PC-3 (cell line): ENCODE measurements at regions not wholly inside any gene's neighbourhood (a gene's known extent, or its start where the extent isn't known, plus 50 kb on each side); places are given as distances from the start of the nearest gene placed in this dataset.

Experiments used
- ATAC-seq: fragments of 200-7000 bp; cut with Tn5 transposase; 2 replicates; pipeline ENCODE4 v1.9.1; 2020; ENCODE audit warnings: mild to moderate bottlenecking, moderate library complexity
- BruUV-seq: library from RNA; stranded (reverse); fragments of 400-500 nt; replicated peaks from 2 replicates; lab custom pipeline; 2021; lab: Mats Ljungman, UMichigan
- CTCF ChIA-PET: fragments of 300-600 bp; sonication (Branson Sonifier 250); formaldehyde crosslinking; loops from one replicate; lab custom pipeline; 2022; ENCODE audit warnings: antibody characterized with exemption; lab: Charles Lee
- POLR2A ChIA-PET: fragments of 300-600 bp; sonication (Branson Sonifier 250); formaldehyde crosslinking; loops from one replicate; lab custom pipeline; 2022; ENCODE audit warnings: antibody characterized with exemption; ENCODE audit not compliant: unreplicated experiment; lab: Charles Lee
- DNase-seq: peaks from one replicate; pipeline ENCODE4 v3.0.0-alpha.2; 2015
- H2AFZ ChIP-seq: fragments of 300-600 bp; sonication (generic); 2 replicates; pipeline ENCODE4 v1.6.0; 2016; ENCODE audit warnings: antibody characterized with exemption, low read length
- H3F3A ChIP-seq: fragments of 300-600 bp; sonication (generic); one replicate; pipeline ENCODE4 v1.6.0; 2017; ENCODE audit warnings: antibody characterized with exemption, low read length, control low read depth, mild to moderate bottlenecking; ENCODE audit not compliant: unreplicated experiment
- H3K27ac ChIP-seq: fragments of 300-600 bp; sonication (generic); 2 replicates; pipeline ENCODE4 v1.5.1; 2016; ENCODE audit warnings: mild to moderate bottlenecking, low read length
- H3K27me3 ChIP-seq: fragments of 300-600 bp; sonication (generic); 2 replicates; pipeline ENCODE4 v1.6.1; 2016; ENCODE audit warnings: low read length, mixed read lengths
- H3K36me3 ChIP-seq: fragments of 300-600 bp; sonication (generic); 2 replicates; pipeline ENCODE4 v1.6.1; 2016; ENCODE audit warnings: low read depth, mixed run types, low read length, mixed read lengths
- H3K4me1 ChIP-seq: fragments of 300-600 bp; sonication (generic); 2 replicates; pipeline ENCODE4 v1.5.1; 2016; ENCODE audit warnings: low read length; ENCODE audit not compliant: insufficient read depth
- H3K4me2 ChIP-seq: fragments of 300-600 bp; sonication (generic); 2 replicates; pipeline ENCODE4 v1.6.0; 2016; ENCODE audit warnings: low read length
- H3K4me3 ChIP-seq: fragments of 300-600 bp; sonication (generic); 2 replicates; pipeline ENCODE4 v1.5.1; 2016; ENCODE audit warnings: mild to moderate bottlenecking, low read length, mixed read lengths
- H3K79me2 ChIP-seq: fragments of 300-600 bp; sonication (generic); 2 replicates; pipeline ENCODE4 v1.6.1; 2017; ENCODE audit warnings: low read length, mixed read lengths
- H3K9ac ChIP-seq: fragments of 300-600 bp; sonication (generic); 2 replicates; pipeline ENCODE4 v1.6.0; 2016; ENCODE audit warnings: mild to moderate bottlenecking, low read length
- H3K9me2 ChIP-seq: fragments of 300-600 bp; sonication (generic); replicated peaks from 2 replicates; pipeline ENCODE4 v1.6.1; 2016; ENCODE audit warnings: mixed run types, low read length, mixed read lengths
- H3K9me3 ChIP-seq: fragments of 300-600 bp; sonication (generic); 2 replicates; pipeline ENCODE4 v1.6.1; 2016; ENCODE audit warnings: low read length, mixed read lengths
- H4K20me1 ChIP-seq: fragments of 300-600 bp; sonication (generic); 2 replicates; pipeline ENCODE4 v1.6.1; 2016; ENCODE audit warnings: low read length, mixed read lengths
- CTCF ChIP-seq: fragments of 300-600 bp; sonication (generic); conservative IDR thresholded peaks from 2 replicates; pipeline ENCODE4 v1.5.1; 2017; ENCODE audit warnings: antibody characterized with exemption, low read depth, mild to moderate bottlenecking, low read length
- EZH2 ChIP-seq: fragments of 300-600 bp; sonication (generic); IDR thresholded peaks from one replicate; pipeline ENCODE4 v1.6.1; 2017; ENCODE audit warnings: antibody characterized with exemption, mild to moderate bottlenecking, low read length; ENCODE audit not compliant: unreplicated experiment
- EZH2phosphoT487 ChIP-seq: fragments of 300-600 bp; sonication (generic); IDR thresholded peaks from 2 replicates; pipeline ENCODE4 v1.6.1; 2018; ENCODE audit warnings: mild to moderate bottlenecking, antibody characterized with exemption, low read length, borderline replicate concordance
- intact Hi-C: fragments of 100-400 bp; cut with micrococcal nuclease; formaldehyde crosslinking; loops from 2 replicates; pipeline ENCODE4 v1.9.0; 2023

- intact Hi-C loops, result no loop called here
- Histone ChIP-seq H3K9me3 (no peaks in the 10 kb centered on the region), H3K27ac (no peak overlapping the region), H3K4me3 (no peak overlapping the region), H3F3A (no peaks in the 10 kb centered on the region), H4K20me1 (no peaks in the 10 kb centered on the region), H3K4me2 (no peak overlapping the region), H3K9ac (no peak overlapping the region), H3K36me3 (no peaks in the 10 kb centered on the region), H3K27me3 (no peaks in the 10 kb centered on the region), H3K79me2 (no peaks in the 10 kb centered on the region), H3K4me1 (no peaks in the 10 kb centered on the region), H3K9me2 (no peaks in the 10 kb centered on the region), H2AFZ (no peak overlapping the region)
- no peak for DNase-seq
- TF ChIP-seq CTCF (no peak), EZH2 (no peak), EZH2phosphoT487 (no peak)
- ChIA-PET CTCF (no interaction called here), POLR2A (no interaction called here)
- no peak for ATAC-seq
- no TSS peak for BruUV-seq
These were observed 92.7 kb downstream of the PRL start for GRCh38 chr6:22204153-22204552.

- no peak overlapping the region for H3K9ac ChIP-seq
- BruUV-seq, result no TSS peak
- H3K27me3 ChIP-seq, result no peaks in the 10 kb centered on the region
- H3K9me2 ChIP-seq, result no peaks in the 10 kb centered on the region
- H3K79me2 ChIP-seq, result no peaks in the 10 kb centered on the region
- no peaks in the 10 kb centered on the region for H3F3A ChIP-seq
- H2AFZ ChIP-seq, result no peak overlapping the region
- H3K4me1 ChIP-seq, result no peaks in the 10 kb centered on the region
- TF ChIP-seq EZH2 (no peak), EZH2phosphoT487 (no peak), CTCF (no peak)
- ChIA-PET CTCF (no interaction called here), POLR2A (no interaction called here)
- ATAC-seq, result no peak
- no peaks in the 10 kb centered on the region for H3K9me3 ChIP-seq
- no peak overlapping the region for H3K4me3 ChIP-seq
- no peak overlapping the region for H3K27ac ChIP-seq
- intact Hi-C loops, result no loop called here
- H3K4me2 ChIP-seq, result no peak overlapping the region
- H4K20me1 ChIP-seq, result no peaks in the 10 kb centered on the region
- no peaks in the 10 kb centered on the region for H3K36me3 ChIP-seq
- DNase-seq, result no peak
These were observed 91.6 kb downstream of the PRL start for GRCh38 chr6:22205266-22205665.

- Histone ChIP-seq H3K79me2 (no peaks in the 10 kb centered on the region), H3K27me3 (no peaks in the 10 kb centered on the region), H3K9ac (no peak overlapping the region), H3K4me3 (no peak overlapping the region), H3K36me3 (no peaks in the 10 kb centered on the region), H4K20me1 (no peaks in the 10 kb centered on the region), H3K27ac (no peak overlapping the region), H3F3A (no peaks in the 10 kb centered on the region), H2AFZ (no peak overlapping the region), H3K4me2 (no peak overlapping the region), H3K4me1 (no peaks in the 10 kb centered on the region), H3K9me2 (no peaks in the 10 kb centered on the region), H3K9me3 (no peaks in the 10 kb centered on the region)
- intact Hi-C loops, result no loop called here
- POLR2A ChIA-PET, result no interaction called here
- ATAC-seq (no peak), DNase-seq (no peak)
- no peak for TF ChIP-seq CTCF
- no peak for TF ChIP-seq EZH2phosphoT487
- TF ChIP-seq EZH2, result no peak
- CTCF ChIA-PET, result no interaction called here
- BruUV-seq, result no TSS peak
These were observed 90.7 kb downstream of the PRL start for GRCh38 chr6:22206106-22206505.
